Large intestine (tissue), 3 donors: ENCODE measurements at regions not wholly inside any gene's neighbourhood (a gene's known extent, or its start where the extent isn't known, plus 50 kb on each side); places are given as distances from the start of the nearest gene placed in this dataset.
A peak's percentile ranks its signal among the peaks of the same experiment; 100 is the strongest.

Experiments used
- DNase-seq, 2 donors: peaks; one replicate each; pipeline versions ENCODE4 v3.0.0 to v3.0.0-alpha.2; 2013
- H3K27ac ChIP-seq: one replicate; pipeline ENCODE4 v1.5.1; 2013; ENCODE audit warnings: low read length
- H3K27me3 ChIP-seq: 2 replicates; pipeline ENCODE4 v1.6.1; 2013; ENCODE audit warnings: low read length; ENCODE audit not compliant: control insufficient read depth, insufficient read depth
- H3K36me3 ChIP-seq: 2 replicates; pipeline ENCODE4 v1.6.1; 2013; ENCODE audit warnings: low read length; ENCODE audit not compliant: control insufficient read depth, insufficient read depth
- H3K4me1 ChIP-seq: one replicate; pipeline ENCODE4 v1.6.1; 2013; ENCODE audit warnings: low read length; ENCODE audit not compliant: control insufficient read depth, insufficient read depth
- H3K4me3 ChIP-seq: one replicate; pipeline ENCODE4 v1.5.1; 2013; ENCODE audit warnings: low read length
- H3K9me3 ChIP-seq: one replicate; pipeline ENCODE4 v1.6.1; 2013; ENCODE audit warnings: mild to moderate bottlenecking, low read depth, low read length, moderate library complexity; ENCODE audit not compliant: control insufficient read depth
- WGBS: methylation state at CpG from one replicate; pipeline ENCODE4 v1.1.5; 2013; ENCODE audit warnings: low lambda C conversion rate; ENCODE audit not compliant: insufficient coverage; 5-methylcytosine and 5-hydroxymethylcytosine counted together

GRCh38 chr10:10794046-10794445 is 223.6 kb upstream of the CELF2 start:
- peaks cover 10% of the 10 kb centered on the region for H3K27me3 ChIP-seq
- no peak overlapping the region for H3K4me3 ChIP-seq
- peaks cover 2% of the 10 kb centered on the region for H3K4me1 ChIP-seq
- H3K9me3 ChIP-seq: no peaks in the 10 kb centered on the region
- DNase-seq: no peak
- WGBS: 100% methylated on average over 2 of the region's 8 CpGs
- H3K36me3 ChIP-seq: no peaks in the 10 kb centered on the region
- H3K27ac ChIP-seq: no peak overlapping the region

GRCh38 chr10:10794791-10795191 is 222.9 kb upstream of the CELF2 start:
- Histone ChIP-seq H3K27ac (no peak overlapping the region), H3K4me1 (peaks cover 2% of the 10 kb centered on the region), H3K36me3 (no peaks in the 10 kb centered on the region), H3K9me3 (no peaks in the 10 kb centered on the region), H3K4me3 (no peak overlapping the region), H3K27me3 (peaks cover 10% of the 10 kb centered on the region)
- peak in 1 of 2 donors; percentile 14 for DNase-seq
- WGBS: 100% methylated on average over 1 of the region's 5 CpGs

GRCh38 chr10:10796061-10796773 is 221.5 kb upstream of the CELF2 start:
- Histone ChIP-seq H3K36me3 (no peaks in the 10 kb centered on the region), H3K27me3 (peaks cover 10% of the 10 kb centered on the region), H3K27ac (peak overlapping the region; percentile 33), H3K4me1 (peaks cover 2% of the 10 kb centered on the region), H3K9me3 (no peaks in the 10 kb centered on the region), H3K4me3 (no peak overlapping the region)
- 8% methylated on average over 2 of the region's 8 CpGs for WGBS
- DNase-seq: no peak

DNA sequence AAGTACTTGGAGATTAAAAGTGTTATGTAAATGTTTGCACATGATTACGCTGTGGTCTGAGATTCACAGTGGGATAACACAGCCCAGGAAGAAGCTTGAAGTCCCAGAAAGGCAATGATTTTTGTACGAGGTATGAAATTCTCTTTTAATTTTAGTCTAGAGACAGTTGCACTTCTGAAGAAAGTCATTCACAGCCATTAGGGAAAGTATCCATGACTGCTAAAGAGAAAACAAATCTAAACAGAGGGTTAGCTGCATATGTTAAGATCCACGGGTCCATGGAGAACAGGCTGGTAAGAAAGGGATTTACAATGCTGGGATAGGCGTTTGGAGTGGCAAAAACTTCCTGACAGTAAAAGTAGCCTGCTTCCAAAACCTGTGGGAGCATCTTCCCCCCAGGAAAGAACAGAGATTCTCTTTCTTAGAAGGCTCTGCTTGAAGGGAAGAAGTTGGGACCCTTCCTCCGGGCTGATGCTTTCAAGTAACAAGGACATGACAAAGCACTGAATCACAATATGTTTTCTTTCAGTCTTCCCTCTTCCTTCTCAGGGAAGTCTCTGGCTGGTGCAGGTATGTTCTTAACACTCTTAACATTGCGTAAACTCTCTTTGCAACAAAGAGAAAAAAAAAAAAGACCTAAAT is 220.8 kb upstream of the CELF2 start:
- DNase-seq: peak in 1 of 2 donors; percentile 17

DNA sequence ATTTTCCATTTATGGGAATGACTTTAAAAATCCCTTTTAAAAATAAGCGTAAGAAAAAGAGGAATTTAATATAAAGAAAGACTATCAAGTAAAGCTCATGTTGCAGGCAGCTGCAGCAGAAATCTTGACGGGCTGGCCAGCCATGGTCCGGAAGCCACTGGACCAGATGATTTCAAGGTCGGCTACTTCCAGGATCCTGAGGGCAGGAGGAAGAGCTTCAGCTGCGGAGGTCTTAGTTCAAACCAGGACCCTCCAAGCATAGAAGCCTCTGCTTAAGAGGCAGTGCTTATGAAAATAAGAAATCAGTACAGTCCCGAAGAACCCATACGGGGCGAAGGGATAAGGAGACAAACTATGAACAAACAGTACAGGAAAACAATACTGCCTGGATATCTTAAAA is 220.2 kb upstream of the CELF2 start:
- Histone ChIP-seq H3K27ac (peak overlapping the region; percentile 43), H3K27me3 (peaks cover 10% of the 10 kb centered on the region), H3K4me1 (peaks cover 2% of the 10 kb centered on the region), H3K4me3 (no peak overlapping the region), H3K36me3 (no peaks in the 10 kb centered on the region), H3K9me3 (no peaks in the 10 kb centered on the region)
- 74% methylated on average over 3 of the region's 8 CpGs for WGBS
- no peak for DNase-seq

More for the DNA sequence above, 220.8 kb upstream of the CELF2 start:
- no peaks in the 10 kb centered on the region for H3K36me3 ChIP-seq
- peaks cover 10% of the 10 kb centered on the region for H3K27me3 ChIP-seq
- H3K4me1 ChIP-seq: peaks cover 2% of the 10 kb centered on the region
- peak overlapping the region; percentile 55 for H3K27ac ChIP-seq
- no peak overlapping the region for H3K4me3 ChIP-seq
- WGBS: 18% methylated on average over 2 of the region's 6 CpGs
- H3K9me3 ChIP-seq: no peaks in the 10 kb centered on the region

GRCh38 chr10:10798102-10798863 is 219.4 kb upstream of the CELF2 start:
- 44% methylated on average over 3 of the region's 20 CpGs for WGBS
- DNase-seq: no peak
- no peaks in the 10 kb centered on the region for H3K36me3 ChIP-seq
- peak overlapping the region; percentile 2 for H3K4me3 ChIP-seq
- no peaks in the 10 kb centered on the region for H3K9me3 ChIP-seq
- peak overlapping the region; percentile 43 for H3K27ac ChIP-seq
- peaks cover 10% of the 10 kb centered on the region for H3K27me3 ChIP-seq
- peaks cover 2% of the 10 kb centered on the region for H3K4me1 ChIP-seq

GRCh38 chr10:10798864-10799192 is 218.8 kb upstream of the CELF2 start:
- no peaks in the 10 kb centered on the region for H3K9me3 ChIP-seq
- no peaks in the 10 kb centered on the region for H3K36me3 ChIP-seq
- H3K27me3 ChIP-seq: peaks cover 10% of the 10 kb centered on the region
- peak overlapping the region; percentile 43 for H3K27ac ChIP-seq
- WGBS: no CpG with 5 or more reads among the region's 7 CpGs
- peaks cover 2% of the 10 kb centered on the region for H3K4me1 ChIP-seq
- peak overlapping the region; percentile 2 for H3K4me3 ChIP-seq
- no peak for DNase-seq

DNA sequence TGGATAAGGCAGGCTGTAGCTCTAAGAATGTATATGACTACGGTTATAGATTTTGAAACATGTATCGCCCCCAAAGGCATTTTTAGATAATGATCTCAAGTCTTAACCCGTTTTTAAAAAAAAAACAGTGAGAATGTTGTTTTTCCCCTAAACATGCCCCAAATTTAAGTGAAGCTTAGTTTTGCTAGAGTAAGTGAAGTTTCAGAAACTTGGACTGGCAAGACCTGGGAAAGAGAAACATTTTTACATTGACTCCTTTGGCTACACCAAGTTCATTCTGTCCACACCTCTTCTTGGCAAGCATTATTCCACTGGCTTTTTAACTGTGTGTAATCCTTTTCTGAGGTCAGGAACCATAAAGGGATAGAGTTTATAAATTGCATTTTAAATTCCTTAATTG is 216.7 kb upstream of the CELF2 start:
- H3K27me3 ChIP-seq: peaks cover 10% of the 10 kb centered on the region
- H3K4me1 ChIP-seq: peaks cover 2% of the 10 kb centered on the region
- no CpG with 5 or more reads among the region's 3 CpGs for WGBS
- H3K4me3 ChIP-seq: no peak overlapping the region
- no peak overlapping the region for H3K27ac ChIP-seq
- H3K9me3 ChIP-seq: no peaks in the 10 kb centered on the region
- no peaks in the 10 kb centered on the region for H3K36me3 ChIP-seq
- DNase-seq: no peak

DNA sequence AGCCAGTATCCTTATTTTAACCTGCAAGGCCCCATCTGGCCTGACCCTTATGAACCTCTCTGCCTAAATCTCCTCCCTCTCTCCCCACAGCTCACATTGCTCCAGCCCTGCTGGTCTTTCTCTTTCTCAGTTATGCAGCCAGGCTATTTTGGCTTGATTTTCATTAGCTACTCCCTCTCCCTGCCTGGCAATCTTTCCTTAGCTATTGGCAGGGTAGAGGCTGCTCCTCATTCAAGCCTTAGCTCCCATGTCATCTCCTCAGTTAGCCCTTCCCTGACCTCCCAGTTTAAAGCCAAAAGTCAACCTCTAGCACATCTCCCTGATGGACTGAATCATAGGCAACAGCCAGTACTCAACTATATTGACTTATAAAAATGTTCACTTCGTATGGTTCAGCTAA is 214.4 kb upstream of the CELF2 start:
- Histone ChIP-seq H3K27me3 (peaks cover 5% of the 10 kb centered on the region), H3K9me3 (no peaks in the 10 kb centered on the region), H3K4me1 (no peaks in the 10 kb centered on the region), H3K4me3 (no peak overlapping the region), H3K36me3 (no peaks in the 10 kb centered on the region), H3K27ac (no peak overlapping the region)
- no peak for DNase-seq
- WGBS: no CpG with 5 or more reads among the region's 1 CpG

DNA sequence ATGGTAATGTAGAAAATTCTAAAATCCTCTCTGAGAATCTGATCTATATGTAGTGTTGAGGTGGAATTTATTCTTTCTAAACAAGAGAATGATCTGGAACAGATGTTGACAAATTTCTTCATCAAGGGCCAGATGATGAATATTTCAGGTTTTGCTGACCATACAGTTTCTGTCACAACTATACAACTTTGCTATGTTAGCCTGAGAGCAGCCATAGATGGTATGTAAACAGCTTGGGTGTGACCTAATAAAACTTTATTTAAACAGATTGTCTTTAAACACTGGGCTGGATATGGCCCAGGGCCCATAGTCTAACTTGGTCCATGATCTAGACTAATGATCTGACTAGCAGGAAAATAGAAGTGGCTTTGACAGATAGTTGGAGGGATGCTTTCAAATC is 213.6 kb upstream of the CELF2 start:
- Histone ChIP-seq H3K27ac (no peak overlapping the region), H3K4me1 (no peaks in the 10 kb centered on the region), H3K9me3 (no peaks in the 10 kb centered on the region), H3K27me3 (no peaks in the 10 kb centered on the region), H3K36me3 (no peaks in the 10 kb centered on the region), H3K4me3 (no peak overlapping the region)
- no peak for DNase-seq
